HEK293T (cell line): ENCODE measurements at regions not wholly inside any gene's neighbourhood (a gene's known extent, or its start where the extent isn't known, plus 50 kb on each side); places are given as distances from the start of the nearest gene placed in this dataset.

Source experiments
- ARNT ChIP-seq: fragments of 450-650 bp; IDR thresholded peaks from 2 replicates; pipeline ENCODE4 v1.6.1; 2017; ENCODE audit warnings: mild to moderate bottlenecking
- CTBP1 ChIP-seq: fragments of 450-650 bp; IDR thresholded peaks from 2 replicates; pipeline ENCODE4 v1.6.1; 2016; ENCODE audit warnings: borderline replicate concordance
- ELF4 ChIP-seq: fragments of 450-650 bp; IDR thresholded peaks from 2 replicates; pipeline ENCODE4 v1.6.1; 2017; ENCODE audit warnings: antibody characterized with exemption
- FOXA1 ChIP-seq: fragments of 450-650 bp; IDR thresholded peaks from 2 replicates; pipeline ENCODE4 v1.6.1; 2016; ENCODE audit warnings: mild to moderate bottlenecking
- FOXK2 ChIP-seq: fragments of 450-650 bp; IDR thresholded peaks from 2 replicates; pipeline ENCODE4 v1.6.1; 2016; ENCODE audit warnings: mild to moderate bottlenecking
- FOXM1 ChIP-seq: fragments of 450-650 bp; IDR thresholded peaks from 2 replicates; pipeline ENCODE4 v1.6.1; 2017; ENCODE audit warnings: mild to moderate bottlenecking, borderline replicate concordance
- HDGF ChIP-seq: fragments of 450-650 bp; IDR thresholded peaks from 2 replicates; pipeline ENCODE4 v1.6.1; 2017; ENCODE audit warnings: antibody characterized with exemption, borderline replicate concordance
- LEF1 ChIP-seq: fragments of 450-650 bp; IDR thresholded peaks from 2 replicates; pipeline ENCODE4 v1.6.1; 2017; ENCODE audit warnings: mild to moderate bottlenecking, borderline replicate concordance
- SP1 ChIP-seq: fragments of 450-650 bp; IDR thresholded peaks from 2 replicates; pipeline ENCODE4 v1.6.1; 2017
- SUZ12 ChIP-seq: fragments of 450-650 bp; IDR thresholded peaks from 2 replicates; pipeline ENCODE4 v1.6.1; 2016; ENCODE audit warnings: mild to moderate bottlenecking
- TARDBP ChIP-seq: fragments of 450-650 bp; IDR thresholded peaks from 2 replicates; pipeline ENCODE4 v1.6.1; 2016
- TF ChIP-seq, protein P1 (sequence below): fragments of 450-650 bp; IDR thresholded peaks from 2 replicates; pipeline ENCODE4 v1.6.1; 2016

DNA sequence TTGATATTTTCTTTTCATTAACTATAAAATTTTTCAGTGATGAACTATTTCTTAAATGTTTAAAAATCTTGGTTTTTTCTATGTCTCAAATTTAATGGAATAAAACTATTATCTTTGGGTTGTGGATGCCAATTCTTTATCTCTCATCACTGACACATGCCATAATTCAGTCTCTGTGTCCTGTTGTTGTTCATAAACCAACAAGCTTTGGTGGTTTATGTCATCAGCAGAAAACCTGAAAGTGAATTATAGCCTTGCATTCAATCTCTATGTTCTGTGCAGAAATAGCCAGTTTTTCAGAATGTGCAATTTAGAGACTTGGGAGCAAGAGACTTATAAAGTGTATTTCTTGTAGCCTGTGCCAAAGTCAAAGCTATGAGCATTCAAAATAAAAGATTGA is 462.6 kb upstream of the ADGRL4 start:
- TF ChIP-seq ARNT (no peak), FOXK2 (no peak), TARDBP (no peak), SP1 (no peak), FOXM1 (no peak), FOXA1 (no peak), ELF4 (no peak), SUZ12 (no peak), CTBP1 (no peak), HDGF (no peak), LEF1 (no peak)
- TF ChIP-seq, protein P1, sequence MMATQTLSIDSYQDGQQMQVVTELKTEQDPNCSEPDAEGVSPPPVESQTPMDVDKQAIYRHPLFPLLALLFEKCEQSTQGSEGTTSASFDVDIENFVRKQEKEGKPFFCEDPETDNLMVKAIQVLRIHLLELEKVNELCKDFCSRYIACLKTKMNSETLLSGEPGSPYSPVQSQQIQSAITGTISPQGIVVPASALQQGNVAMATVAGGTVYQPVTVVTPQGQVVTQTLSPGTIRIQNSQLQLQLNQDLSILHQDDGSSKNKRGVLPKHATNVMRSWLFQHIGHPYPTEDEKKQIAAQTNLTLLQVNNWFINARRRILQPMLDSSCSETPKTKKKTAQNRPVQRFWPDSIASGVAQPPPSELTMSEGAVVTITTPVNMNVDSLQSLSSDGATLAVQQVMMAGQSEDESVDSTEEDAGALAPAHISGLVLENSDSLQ, result no peak
